ENCODE measurements at regions not wholly inside any gene's neighbourhood (a gene's known extent, or its start where the extent isn't known, plus 50 kb on each side); places are given as distances from the start of the nearest gene placed in this dataset.

DNA sequence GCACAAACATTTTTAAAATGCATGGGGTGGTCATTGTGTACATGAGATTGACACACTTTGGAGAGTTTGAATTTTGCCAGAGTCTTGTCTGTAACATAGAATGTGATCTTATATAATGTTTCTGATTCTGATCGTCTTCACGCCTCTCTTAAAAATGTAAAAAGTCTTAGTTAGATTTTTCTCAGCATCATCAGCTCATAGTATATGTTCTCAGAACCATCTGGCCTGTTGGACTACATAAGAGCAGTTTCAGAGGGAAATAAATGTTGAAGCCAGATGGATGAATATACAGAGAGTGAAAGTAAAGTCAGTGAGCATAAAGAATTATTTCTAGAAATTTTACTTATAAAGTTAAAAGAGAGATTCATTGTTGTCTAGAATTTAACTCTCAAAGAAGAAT is 789.9 kb upstream of the MIR17HG start:
- TF ChIP-seq CTCF (IDR thresholded peaks at IDR 0.05) = no peak
- TF ChIP-seq POLR2A (IDR thresholded peaks at IDR 0.05) = no peak
